ENCODE measurements at regions not wholly inside any gene's neighbourhood (a gene's known extent, or its start where the extent isn't known, plus 50 kb on each side); places are given as distances from the start of the nearest gene placed in this dataset.
"Not testable (repeated sequence)": the region's sequence is repeated elsewhere in the genome, so short reads cannot be mapped to it uniquely, and the experiment has no call there.

- no peak for DNase-seq
These were observed 257.5 kb downstream of the HAPSTR1 start for GRCh38 chr16:9348912-9349311.

DNA sequence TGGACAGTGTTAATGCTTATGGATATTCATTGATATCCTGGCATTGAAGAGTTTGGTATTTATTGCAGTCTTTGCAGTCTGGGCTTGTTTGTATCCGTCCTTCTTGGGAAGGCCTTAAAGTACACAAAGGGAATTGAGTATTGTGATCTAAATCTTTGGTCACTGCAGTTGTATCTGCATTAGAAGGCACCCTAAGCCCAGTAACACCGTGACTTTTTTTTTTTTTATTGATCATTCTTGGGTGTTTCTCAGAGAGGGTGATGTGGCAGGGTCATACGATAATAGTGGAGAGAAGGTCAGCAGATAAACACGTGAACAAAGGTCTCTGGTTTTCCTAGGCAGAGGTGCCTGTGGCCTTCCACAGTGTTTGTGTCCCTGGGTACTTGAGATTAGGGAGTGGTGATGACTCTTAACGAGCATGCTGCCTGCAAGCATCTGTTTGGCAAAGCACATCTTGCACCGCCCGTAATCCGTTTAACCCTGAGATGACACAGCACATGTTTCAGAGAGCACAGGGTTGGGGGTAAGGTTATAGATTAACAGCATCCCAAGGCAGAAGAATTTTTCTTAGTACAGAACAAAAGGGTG lies 258.0 kb downstream of the HAPSTR1 start:
- not testable (repeated sequence) for DNase-seq

GRCh38 chr16:9350119-9350799 lies 258.8 kb downstream of the HAPSTR1 start:
- not testable (repeated sequence) for DNase-seq

DNA sequence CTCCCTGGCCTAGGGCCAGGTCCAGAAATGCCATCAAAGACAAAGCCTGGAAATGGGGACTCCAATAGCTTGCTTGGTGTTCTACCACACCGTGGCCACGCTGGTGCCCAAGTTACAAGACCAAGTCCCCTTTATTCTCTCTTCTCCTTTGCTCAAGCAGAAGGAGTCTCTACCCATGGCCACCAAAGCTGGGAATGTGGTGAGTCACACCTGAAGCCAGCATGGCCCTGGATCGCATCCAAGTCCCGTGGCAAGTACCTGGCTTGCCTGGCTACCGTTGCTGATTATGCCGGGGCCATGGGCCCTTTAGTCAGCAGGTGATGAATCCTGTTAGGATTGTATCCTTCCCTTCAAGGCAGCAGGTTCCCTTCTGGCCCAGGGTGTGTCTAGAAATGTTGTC lies 260.0 kb downstream of the HAPSTR1 start:
- peak; percentile 49 for DNase-seq

GRCh38 chr16:9351841-9352434 lies 260.5 kb downstream of the HAPSTR1 start:
- no peak for DNase-seq

DNA sequence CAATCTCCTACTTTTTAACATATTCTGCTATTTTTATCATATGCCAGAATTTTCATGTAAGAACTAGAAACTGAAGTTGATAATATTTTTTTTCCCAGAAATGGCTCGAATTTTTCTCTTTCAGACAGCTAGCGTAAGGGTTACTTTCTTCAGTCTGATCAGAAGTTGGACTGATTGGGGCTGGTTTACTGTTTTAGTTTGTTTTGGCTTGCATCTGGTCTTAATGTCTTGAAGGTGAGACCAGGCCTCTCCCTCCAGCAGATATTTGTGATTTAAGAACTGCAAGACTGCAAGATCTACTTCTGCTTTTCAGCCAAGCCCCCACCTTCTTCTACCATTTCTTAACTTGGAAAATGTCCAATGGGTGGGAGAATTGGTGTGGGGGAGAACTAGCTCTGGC lies 266.4 kb downstream of the HAPSTR1 start:
- DNase-seq: peak; percentile 30

DNA sequence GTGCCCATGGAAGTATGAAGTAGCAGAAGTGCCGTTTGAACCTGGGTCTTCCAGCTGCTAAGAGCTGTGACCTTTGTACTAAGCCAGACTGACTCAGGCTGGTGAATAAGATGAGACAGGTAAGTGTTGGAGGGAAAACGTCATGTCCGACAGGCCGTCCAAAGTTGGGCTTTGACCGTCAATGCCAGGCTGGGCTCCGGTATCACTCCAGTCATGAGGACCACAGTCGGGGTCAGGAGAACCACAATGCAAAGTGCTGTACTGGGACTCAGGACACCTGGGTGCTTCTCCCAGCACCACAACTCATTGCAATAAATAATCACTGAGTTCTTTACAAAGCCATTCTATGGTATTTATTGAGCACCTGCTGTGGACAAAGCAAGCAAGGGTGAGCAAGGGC lies 268.6 kb downstream of the HAPSTR1 start:
- no peak for DNase-seq

GRCh38 chr16:9362050-9362449 lies 270.6 kb downstream of the HAPSTR1 start:
- DNase-seq: no peak

DNA sequence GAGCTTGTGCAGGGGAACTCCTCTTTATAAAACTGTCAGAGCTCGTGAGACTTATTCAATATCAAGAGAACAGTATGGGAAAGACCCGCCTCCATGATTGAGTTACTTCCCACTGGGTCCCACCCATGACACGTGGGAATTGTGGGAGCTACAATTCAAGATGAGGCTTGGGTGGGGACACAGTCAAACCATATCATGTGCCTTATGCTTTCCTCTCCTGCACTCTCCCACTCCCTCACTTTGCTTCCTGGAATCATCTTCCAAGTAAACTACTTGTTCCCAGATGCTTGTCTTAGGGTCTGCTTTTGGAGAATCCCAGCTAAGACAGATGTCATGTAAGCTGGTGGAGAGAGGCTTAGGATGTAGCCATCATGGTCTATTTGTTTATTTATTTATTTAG lies 271.2 kb downstream of the HAPSTR1 start:
- no peak for DNase-seq

- no peak for DNase-seq
These were observed 272.1 kb downstream of the HAPSTR1 start for GRCh38 chr16:9363520-9363919.

GRCh38 chr16:9364721-9365369 lies 273.4 kb downstream of the HAPSTR1 start:
- no peak for DNase-seq

DNA sequence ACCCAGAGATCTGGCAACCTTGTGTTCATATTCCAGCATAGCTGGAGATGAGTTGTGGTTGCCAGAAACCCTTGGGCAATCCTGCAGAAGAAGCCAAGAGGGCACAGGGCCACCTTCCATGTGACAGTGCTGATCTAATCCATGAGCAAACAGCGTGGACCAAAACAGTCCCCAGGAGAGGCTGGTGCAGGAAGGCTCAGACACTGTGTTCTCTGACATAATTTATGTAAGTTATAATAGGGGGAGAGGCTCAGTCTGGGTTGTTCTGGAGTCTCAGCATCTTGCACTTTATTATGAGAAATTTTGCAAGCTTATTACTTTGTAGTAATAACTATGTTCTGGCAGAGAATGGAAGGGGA lies 273.9 kb downstream of the HAPSTR1 start:
- DNase-seq: no peak

DNA sequence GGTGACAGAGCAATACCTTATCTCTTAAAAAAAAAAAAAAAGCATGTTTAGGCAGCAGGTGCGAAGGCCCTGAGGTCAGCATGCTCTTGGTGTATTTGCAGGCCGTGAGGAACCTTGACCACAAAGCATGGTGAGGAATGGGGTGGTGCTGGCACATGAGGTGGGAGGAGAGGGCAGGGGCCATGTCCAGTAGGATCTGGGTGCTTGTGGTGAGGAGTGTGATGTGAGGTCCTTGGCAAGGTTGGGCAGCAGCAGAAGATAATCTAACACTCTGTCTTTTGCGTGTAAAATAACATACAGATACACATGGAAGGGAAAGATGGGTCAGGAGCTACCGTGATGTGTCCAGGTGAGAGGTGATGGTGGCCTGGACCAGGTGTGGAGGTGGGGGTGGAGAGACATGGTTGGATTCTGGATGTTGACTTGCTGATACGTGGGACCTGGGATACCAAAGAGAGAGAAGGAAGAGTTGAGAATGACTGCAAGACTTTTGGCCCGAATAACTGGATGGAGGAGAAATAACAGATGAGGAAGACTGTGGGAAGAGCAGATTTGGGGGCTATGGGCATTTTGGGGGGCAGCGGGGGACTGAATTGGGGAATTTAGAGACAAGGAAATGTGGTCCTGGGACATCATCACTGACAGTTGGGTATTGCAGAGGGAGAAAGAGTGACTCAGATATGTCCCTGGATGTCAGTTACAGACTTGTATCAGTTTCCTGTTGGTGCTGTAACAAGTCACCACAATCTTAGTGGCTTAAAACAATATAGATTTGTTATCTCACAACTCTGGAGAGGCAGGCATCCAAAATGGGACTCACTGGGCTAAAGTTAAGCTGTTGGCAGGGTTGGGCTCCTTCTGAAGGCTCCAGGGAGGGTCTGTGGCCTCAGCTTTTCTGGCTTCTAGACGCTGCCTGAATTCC lies 274.9 kb downstream of the HAPSTR1 start:
- DNase-seq: no peak

GRCh38 chr16:9370061-9370491 lies 278.6 kb downstream of the HAPSTR1 start:
- DNase-seq: no peak

- no peak for DNase-seq
These were observed 280.4 kb downstream of the HAPSTR1 start for GRCh38 chr16:9371713-9372448.

DNA sequence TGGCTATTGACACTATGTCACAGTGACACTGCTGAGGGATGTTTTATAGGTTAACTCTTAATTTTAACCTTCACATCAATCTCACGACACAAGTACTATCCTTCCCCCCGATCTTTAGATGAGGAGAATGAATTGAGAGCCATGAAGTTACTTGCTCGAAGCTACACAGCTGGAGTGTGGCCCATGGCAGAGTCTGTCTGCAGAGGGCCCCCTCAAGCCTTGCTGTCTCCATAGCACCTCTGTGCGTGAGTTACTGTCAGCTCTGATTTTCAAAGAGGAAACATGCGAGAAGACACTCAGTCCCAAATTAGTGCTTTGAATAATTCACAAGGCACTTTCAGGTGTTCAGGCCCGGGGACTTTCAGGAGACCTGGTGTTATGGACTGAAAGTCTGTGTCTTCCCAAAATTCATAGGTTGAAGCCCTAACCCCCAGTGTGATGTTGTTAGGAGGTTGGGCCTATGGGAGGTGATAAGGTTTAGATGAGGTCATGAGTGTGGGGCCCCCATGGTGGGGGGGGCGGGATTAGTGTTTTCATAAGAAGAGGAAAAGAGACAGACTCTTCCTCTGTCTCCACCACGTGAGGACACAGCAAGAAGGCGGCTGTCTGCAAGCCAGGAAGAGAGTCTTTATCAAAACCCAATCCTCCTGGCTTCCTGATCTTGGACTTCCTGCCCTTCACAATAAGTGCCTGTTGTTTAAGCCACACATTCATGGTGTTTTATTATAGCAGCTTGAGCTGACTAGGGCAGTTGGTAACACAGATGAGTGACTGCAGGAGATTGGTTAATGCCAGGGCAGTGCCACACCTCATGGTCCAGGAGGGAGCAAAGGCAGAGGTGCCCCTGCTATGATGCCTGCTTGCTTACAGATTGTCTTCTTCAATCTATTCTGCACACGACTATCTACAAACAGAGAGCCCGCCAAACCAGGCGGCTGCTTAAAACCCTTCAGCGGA lies 281.8 kb downstream of the HAPSTR1 start:
- DNase-seq: no peak

DNA sequence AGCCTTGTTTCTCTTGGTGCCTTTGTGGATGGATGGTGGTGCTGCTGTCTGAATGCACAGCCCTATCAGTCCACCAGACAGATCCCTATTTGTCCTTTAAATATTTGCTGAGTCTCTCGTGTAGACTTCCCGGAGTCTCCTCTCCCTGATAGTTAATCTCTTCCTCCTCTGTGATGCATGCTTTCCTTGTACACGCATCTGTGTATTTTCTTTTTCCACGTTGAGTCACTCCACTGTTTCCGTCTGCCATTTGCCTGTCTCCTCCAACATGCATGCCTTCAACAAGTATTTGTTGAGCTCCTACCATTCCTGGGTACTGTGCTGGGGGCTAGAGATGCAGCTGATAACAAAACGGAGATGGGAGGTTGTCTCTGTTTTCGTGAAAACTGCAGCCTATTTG lies 282.6 kb downstream of the HAPSTR1 start:
- DNase-seq: no peak

DNA sequence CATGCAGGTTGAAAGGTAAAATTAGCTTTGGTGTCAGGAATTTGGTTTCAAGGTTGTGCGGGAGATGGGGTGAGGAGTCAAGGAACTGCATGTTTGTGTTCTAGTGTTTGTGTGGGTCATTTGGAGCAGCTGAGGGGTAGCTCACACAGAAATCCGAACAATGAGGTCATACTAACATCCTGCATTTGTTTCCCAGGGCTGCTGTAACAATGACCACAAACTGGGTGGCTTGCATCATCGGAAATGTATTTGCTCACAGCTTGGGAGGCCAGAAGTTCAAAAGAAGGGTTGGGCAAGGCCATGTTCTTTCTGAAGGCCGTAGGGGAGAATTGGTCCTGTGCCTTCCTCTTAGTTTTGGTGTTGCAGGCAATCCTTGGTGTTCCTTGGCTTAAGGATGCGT lies 287.4 kb downstream of the HAPSTR1 start:
- no peak for DNase-seq

- no peak for DNase-seq
These were observed 288.8 kb downstream of the HAPSTR1 start for GRCh38 chr16:9380221-9380620.

- no peak for DNase-seq
These were observed 290.0 kb downstream of the HAPSTR1 start for GRCh38 chr16:9381399-9381798.

- no peak for DNase-seq
These were observed 290.5 kb downstream of the HAPSTR1 start for GRCh38 chr16:9381905-9382304.

Data from RPMI8226 (cell line).